ENCODE measurements at regions not wholly inside any gene's neighbourhood (a gene's known extent, or its start where the extent isn't known, plus 50 kb on each side); places are given as distances from the start of the nearest gene placed in this dataset.

- H3K27me3 ChIP-seq (ENCODE audit: control insufficient read depth, insufficient read depth, low read length), result no peaks in the 10 kb centered on the region
- no peaks in the 10 kb centered on the region for H3K36me3 ChIP-seq (ENCODE audit: control insufficient read depth, insufficient read depth, low read length)
- H3K27ac ChIP-seq (ENCODE audit: low read depth, low read length), result no peak overlapping the region
- H3K4me1 ChIP-seq (ENCODE audit: control insufficient read depth, insufficient read depth, low read length), result peaks cover 2% of the 10 kb centered on the region
- H3K9ac ChIP-seq (ENCODE audit: low read length), result no peak overlapping the region
- no peak overlapping the region for H3K4me3 ChIP-seq (ENCODE audit: low read length)
These were observed 76.7 kb upstream of the WDR75 start for GRCh38 chr2:189364607-189365006.

GRCh38 chr2:189366349-189366748 lies 74.9 kb upstream of the WDR75 start:
- H3K9ac ChIP-seq (ENCODE audit: low read length), result no peak overlapping the region
- no peaks in the 10 kb centered on the region for H3K27me3 ChIP-seq (ENCODE audit: control insufficient read depth, insufficient read depth, low read length)
- no peak overlapping the region for H3K4me3 ChIP-seq (ENCODE audit: low read length)
- no peak overlapping the region for H3K27ac ChIP-seq (ENCODE audit: low read depth, low read length)
- no peaks in the 10 kb centered on the region for H3K36me3 ChIP-seq (ENCODE audit: control insufficient read depth, insufficient read depth, low read length)
- H3K4me1 ChIP-seq (ENCODE audit: control insufficient read depth, insufficient read depth, low read length), result peaks cover 6% of the 10 kb centered on the region

- Histone ChIP-seq H3K27ac (ENCODE audit: low read depth, low read length) (no peak overlapping the region), H3K4me3 (ENCODE audit: low read length) (no peak overlapping the region), H3K4me1 (ENCODE audit: control insufficient read depth, insufficient read depth, low read length) (peaks cover 6% of the 10 kb centered on the region), H3K36me3 (ENCODE audit: control insufficient read depth, insufficient read depth, low read length) (no peaks in the 10 kb centered on the region), H3K27me3 (ENCODE audit: control insufficient read depth, insufficient read depth, low read length) (no peaks in the 10 kb centered on the region), H3K9ac (ENCODE audit: low read length) (no peak overlapping the region)
These were observed 73.9 kb upstream of the WDR75 start for GRCh38 chr2:189367343-189367742.

- Histone ChIP-seq H3K4me3 (ENCODE audit: low read length) (no peak overlapping the region), H3K27ac (ENCODE audit: low read depth, low read length) (no peak overlapping the region), H3K27me3 (ENCODE audit: control insufficient read depth, insufficient read depth, low read length) (no peaks in the 10 kb centered on the region), H3K36me3 (ENCODE audit: control insufficient read depth, insufficient read depth, low read length) (no peaks in the 10 kb centered on the region), H3K9ac (ENCODE audit: low read length) (no peak overlapping the region), H3K4me1 (ENCODE audit: control insufficient read depth, insufficient read depth, low read length) (peaks cover 4% of the 10 kb centered on the region)
These were observed 71.7 kb upstream of the WDR75 start for GRCh38 chr2:189369566-189369965.

GRCh38 chr2:189370719-189371118 lies 70.6 kb upstream of the WDR75 start:
- no peak overlapping the region for H3K27ac ChIP-seq (ENCODE audit: low read depth, low read length)
- no peaks in the 10 kb centered on the region for H3K27me3 ChIP-seq (ENCODE audit: control insufficient read depth, insufficient read depth, low read length)
- no peaks in the 10 kb centered on the region for H3K36me3 ChIP-seq (ENCODE audit: control insufficient read depth, insufficient read depth, low read length)
- H3K4me3 ChIP-seq (ENCODE audit: low read length), result no peak overlapping the region
- H3K9ac ChIP-seq (ENCODE audit: low read length), result no peak overlapping the region
- H3K4me1 ChIP-seq (ENCODE audit: control insufficient read depth, insufficient read depth, low read length), result peaks cover 4% of the 10 kb centered on the region

GRCh38 chr2:189372688-189373257 lies 68.5 kb upstream of the WDR75 start:
- Histone ChIP-seq H3K9ac (ENCODE audit: low read length) (no peak overlapping the region), H3K27me3 (ENCODE audit: control insufficient read depth, insufficient read depth, low read length) (no peaks in the 10 kb centered on the region), H3K36me3 (ENCODE audit: control insufficient read depth, insufficient read depth, low read length) (no peaks in the 10 kb centered on the region), H3K27ac (ENCODE audit: low read depth, low read length) (no peak overlapping the region), H3K4me3 (ENCODE audit: low read length) (no peak overlapping the region), H3K4me1 (ENCODE audit: control insufficient read depth, insufficient read depth, low read length) (peaks cover 4% of the 10 kb centered on the region)

GRCh38 chr2:189374481-189374880 lies 66.8 kb upstream of the WDR75 start:
- H3K27me3 ChIP-seq (ENCODE audit: control insufficient read depth, insufficient read depth, low read length), result no peaks in the 10 kb centered on the region
- H3K4me1 ChIP-seq (ENCODE audit: control insufficient read depth, insufficient read depth, low read length), result peaks cover 6% of the 10 kb centered on the region

GRCh38 chr2:189375842-189376241 lies 65.4 kb upstream of the WDR75 start:
- Histone ChIP-seq H3K4me3 (ENCODE audit: low read length) (no peak overlapping the region), H3K4me1 (ENCODE audit: control insufficient read depth, insufficient read depth, low read length) (peaks cover 2% of the 10 kb centered on the region), H3K27me3 (ENCODE audit: control insufficient read depth, insufficient read depth, low read length) (no peaks in the 10 kb centered on the region), H3K36me3 (ENCODE audit: control insufficient read depth, insufficient read depth, low read length) (no peaks in the 10 kb centered on the region), H3K27ac (ENCODE audit: low read depth, low read length) (no peak overlapping the region), H3K9ac (ENCODE audit: low read length) (no peak overlapping the region)

More at GRCh38 chr2:189374481-189374880, 66.8 kb upstream of the WDR75 start:
- no peak overlapping the region for H3K27ac ChIP-seq (ENCODE audit: low read depth, low read length)
- no peak overlapping the region for H3K9ac ChIP-seq (ENCODE audit: low read length)
- no peaks in the 10 kb centered on the region for H3K36me3 ChIP-seq (ENCODE audit: control insufficient read depth, insufficient read depth, low read length)
- H3K4me3 ChIP-seq (ENCODE audit: low read length), result no peak overlapping the region

- H3K27me3 ChIP-seq (ENCODE audit: control insufficient read depth, insufficient read depth, low read length), result no peaks in the 10 kb centered on the region
- no peak overlapping the region for H3K27ac ChIP-seq (ENCODE audit: low read depth, low read length)
- no peak overlapping the region for H3K4me3 ChIP-seq (ENCODE audit: low read length)
These were observed 62.0 kb upstream of the WDR75 start for GRCh38 chr2:189379287-189379630.

GRCh38 chr2:189379731-189380261 lies 61.5 kb upstream of the WDR75 start:
- Histone ChIP-seq H3K27ac (ENCODE audit: low read depth, low read length) (no peak overlapping the region), H3K36me3 (ENCODE audit: control insufficient read depth, insufficient read depth, low read length) (no peaks in the 10 kb centered on the region), H3K9ac (ENCODE audit: low read length) (no peak overlapping the region), H3K4me3 (ENCODE audit: low read length) (no peak overlapping the region), H3K27me3 (ENCODE audit: control insufficient read depth, insufficient read depth, low read length) (no peaks in the 10 kb centered on the region), H3K4me1 (ENCODE audit: control insufficient read depth, insufficient read depth, low read length) (peaks cover 2% of the 10 kb centered on the region)

More at GRCh38 chr2:189379287-189379630, 62.0 kb upstream of the WDR75 start:
- no peak overlapping the region for H3K9ac ChIP-seq (ENCODE audit: low read length)
- H3K36me3 ChIP-seq (ENCODE audit: control insufficient read depth, insufficient read depth, low read length), result no peaks in the 10 kb centered on the region
- H3K4me1 ChIP-seq (ENCODE audit: control insufficient read depth, insufficient read depth, low read length), result peaks cover 2% of the 10 kb centered on the region

GRCh38 chr2:189382668-189383067 lies 58.6 kb upstream of the WDR75 start:
- no peak overlapping the region for H3K9ac ChIP-seq (ENCODE audit: low read length)
- H3K36me3 ChIP-seq (ENCODE audit: control insufficient read depth, insufficient read depth, low read length), result no peaks in the 10 kb centered on the region
- no peak overlapping the region for H3K4me3 ChIP-seq (ENCODE audit: low read length)
- no peak overlapping the region for H3K27ac ChIP-seq (ENCODE audit: low read depth, low read length)
- peaks cover 2% of the 10 kb centered on the region for H3K4me1 ChIP-seq (ENCODE audit: control insufficient read depth, insufficient read depth, low read length)
- H3K27me3 ChIP-seq (ENCODE audit: control insufficient read depth, insufficient read depth, low read length), result no peaks in the 10 kb centered on the region

- H3K36me3 ChIP-seq (ENCODE audit: control insufficient read depth, insufficient read depth, low read length), result no peaks in the 10 kb centered on the region
- H3K4me3 ChIP-seq (ENCODE audit: low read length), result no peak overlapping the region
- H3K27ac ChIP-seq (ENCODE audit: low read depth, low read length), result no peak overlapping the region
- peaks cover 2% of the 10 kb centered on the region for H3K4me1 ChIP-seq (ENCODE audit: control insufficient read depth, insufficient read depth, low read length)
- H3K27me3 ChIP-seq (ENCODE audit: control insufficient read depth, insufficient read depth, low read length), result no peaks in the 10 kb centered on the region
- H3K9ac ChIP-seq (ENCODE audit: low read length), result no peak overlapping the region
These were observed 54.5 kb upstream of the WDR75 start for GRCh38 chr2:189386741-189387140.

GRCh38 chr2:189391201-189391600 lies 50.1 kb upstream of the WDR75 start:
- Histone ChIP-seq H3K9ac (ENCODE audit: low read length) (no peak overlapping the region), H3K36me3 (ENCODE audit: control insufficient read depth, insufficient read depth, low read length) (no peaks in the 10 kb centered on the region), H3K27me3 (ENCODE audit: control insufficient read depth, insufficient read depth, low read length) (no peaks in the 10 kb centered on the region), H3K27ac (ENCODE audit: low read depth, low read length) (no peak overlapping the region), H3K4me3 (ENCODE audit: low read length) (no peak overlapping the region), H3K4me1 (ENCODE audit: control insufficient read depth, insufficient read depth, low read length) (peaks cover 16% of the 10 kb centered on the region)
